ENCODE measurements at regions not wholly inside any gene's neighbourhood (a gene's known extent, or its start where the extent isn't known, plus 50 kb on each side); places are given as distances from the start of the nearest gene placed in this dataset.
"Not testable (repeated sequence)": the region's sequence is repeated elsewhere in the genome, so short reads cannot be mapped to it uniquely, and the experiment has no call there.

- DNase-seq: no peak
These were observed 513.2 kb downstream of the RNF144A start for GRCh38 chr2:7430421-7430868.

DNA sequence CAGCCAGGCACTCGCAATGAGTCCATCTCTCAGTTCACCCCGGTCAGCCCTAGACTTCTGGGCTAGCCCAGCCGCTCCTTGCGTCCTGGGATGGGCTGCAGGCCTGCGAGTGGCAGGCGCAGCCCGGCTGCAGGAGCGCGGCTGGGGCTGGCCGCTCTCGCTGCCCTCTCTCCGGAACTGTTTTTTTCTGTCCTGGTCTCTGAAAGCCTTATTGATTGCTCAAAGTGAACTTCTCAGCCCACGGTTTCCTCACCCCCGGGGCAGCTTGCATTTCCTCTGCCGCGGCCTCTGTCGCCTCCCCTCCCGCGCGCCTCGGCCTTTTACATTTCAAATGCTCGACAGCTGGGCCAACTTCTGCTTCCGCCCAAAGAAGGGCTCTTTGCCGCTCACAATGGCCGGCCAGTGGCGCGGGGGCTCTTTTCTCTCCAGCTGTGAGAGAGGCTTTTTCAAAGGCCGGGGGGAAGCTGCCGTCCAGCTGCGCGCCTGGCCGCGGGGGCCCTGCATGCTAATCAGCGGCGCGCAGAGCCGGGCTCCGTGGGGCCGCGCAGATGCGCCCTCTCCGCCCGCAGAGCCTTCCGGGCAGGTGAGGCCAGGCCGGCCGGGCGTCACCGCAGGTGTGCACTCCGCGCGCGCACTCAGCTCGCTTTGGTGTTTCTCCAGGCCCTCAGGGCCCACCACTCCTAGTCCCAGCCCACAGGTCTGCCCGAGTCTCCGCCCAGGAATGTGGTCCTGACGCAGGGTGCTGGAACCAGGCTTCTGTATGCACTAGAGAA lies 513.8 kb downstream of the RNF144A start:
- peak; percentile 57 for DNase-seq

DNA sequence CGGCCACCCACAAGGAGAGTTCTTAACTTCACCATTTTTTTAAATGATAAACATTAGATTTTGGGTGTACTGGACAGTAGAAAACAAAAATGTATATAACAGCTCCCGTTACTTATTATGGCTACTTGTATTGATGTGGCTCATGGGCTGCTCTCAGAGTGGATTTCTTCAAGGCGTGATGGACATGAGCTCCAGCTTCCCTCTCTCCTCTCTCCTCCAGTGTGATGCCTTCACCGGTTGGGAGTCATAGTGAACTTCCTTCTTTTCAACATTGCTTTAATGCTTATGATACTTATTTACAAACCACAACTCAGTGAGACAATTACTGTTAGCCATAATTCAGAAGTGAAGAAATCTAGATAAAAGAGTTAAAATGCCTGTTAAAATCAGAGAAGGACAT lies 515.2 kb downstream of the RNF144A start:
- no peak for DNase-seq

DNA sequence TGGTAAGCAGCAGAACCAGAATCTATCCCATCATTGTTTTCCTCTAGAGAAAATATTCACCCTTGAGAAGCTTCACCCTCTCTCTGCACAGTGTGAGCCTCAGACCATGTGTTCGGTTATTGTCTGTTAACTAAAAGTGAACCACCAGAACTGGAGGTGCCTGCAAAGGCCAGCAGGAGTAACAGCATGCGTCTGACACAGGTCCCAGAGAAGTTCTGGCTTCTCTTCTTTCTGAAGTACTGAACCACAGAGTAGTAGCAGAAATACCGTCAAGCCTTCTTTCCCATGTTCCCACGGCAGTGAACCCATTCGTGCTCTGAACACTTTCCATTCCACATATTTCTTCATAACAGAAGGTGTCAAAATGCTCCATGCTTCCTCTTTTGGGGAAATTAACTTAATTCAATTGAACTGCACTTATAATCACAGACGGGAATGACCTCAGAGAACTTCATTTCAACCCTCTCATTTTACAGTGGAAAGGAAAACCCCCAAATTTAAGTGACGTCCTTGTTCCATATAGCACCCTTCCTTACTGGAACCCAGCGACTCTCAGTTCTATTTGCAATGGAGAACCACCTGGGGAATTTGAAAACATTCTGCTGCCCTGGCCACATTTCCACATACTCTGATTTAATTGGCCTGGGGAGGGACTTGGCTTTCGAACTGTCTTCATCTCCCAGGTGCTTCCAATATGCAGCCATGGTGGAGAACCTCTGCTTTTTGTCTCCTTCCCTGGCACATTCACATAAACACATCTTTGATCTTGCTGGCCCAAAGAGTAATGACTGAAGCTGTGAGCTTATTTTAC lies 519.1 kb downstream of the RNF144A start:
- DNase-seq: no peak

GRCh38 chr2:7437141-7437540 lies 519.9 kb downstream of the RNF144A start:
- no peak for DNase-seq

DNA sequence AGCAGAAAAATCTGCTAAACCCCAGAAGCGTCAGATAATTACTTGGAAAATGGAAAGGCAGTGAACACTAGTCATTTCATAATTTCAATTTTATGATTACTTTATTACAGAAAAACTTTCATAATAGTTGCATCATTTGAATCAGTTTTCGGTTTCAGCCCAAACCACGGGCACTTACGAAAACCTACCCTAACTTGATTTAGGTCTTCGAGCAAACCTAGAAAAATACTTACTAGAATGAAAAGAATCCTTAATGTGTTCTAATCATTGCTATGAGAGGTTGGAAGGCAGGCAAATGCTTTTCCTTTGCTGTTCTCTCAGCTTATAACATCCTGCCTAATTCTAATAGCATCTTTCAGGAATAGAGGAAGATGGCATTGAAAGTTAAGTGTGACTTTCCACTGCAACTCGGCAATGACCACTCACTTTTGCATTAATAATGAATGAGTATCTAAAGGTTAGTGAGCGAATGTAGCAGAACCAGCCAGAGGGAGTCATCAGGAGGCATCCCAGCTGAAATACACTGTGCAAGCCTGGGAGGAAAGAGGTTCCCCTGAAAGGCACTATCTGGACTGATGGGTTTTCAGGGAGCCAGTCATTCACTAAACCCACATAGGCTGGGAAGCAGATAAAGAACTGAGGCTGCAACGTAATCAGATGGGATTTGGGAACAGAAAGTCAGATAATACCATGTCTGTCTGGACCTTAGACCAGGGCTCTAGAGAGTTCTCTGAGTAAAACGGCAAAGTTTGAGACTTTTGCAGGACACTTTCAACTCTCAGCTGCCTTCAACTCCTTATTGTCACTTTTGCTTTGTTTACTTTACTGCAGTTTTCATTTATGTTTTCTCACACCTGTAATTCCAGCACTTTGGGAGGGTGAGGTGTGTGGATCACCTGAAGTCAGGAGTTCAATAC lies 520.8 kb downstream of the RNF144A start:
- DNase-seq: no peak

- no peak for DNase-seq
These were observed 521.6 kb downstream of the RNF144A start for GRCh38 chr2:7438855-7439254.

DNA sequence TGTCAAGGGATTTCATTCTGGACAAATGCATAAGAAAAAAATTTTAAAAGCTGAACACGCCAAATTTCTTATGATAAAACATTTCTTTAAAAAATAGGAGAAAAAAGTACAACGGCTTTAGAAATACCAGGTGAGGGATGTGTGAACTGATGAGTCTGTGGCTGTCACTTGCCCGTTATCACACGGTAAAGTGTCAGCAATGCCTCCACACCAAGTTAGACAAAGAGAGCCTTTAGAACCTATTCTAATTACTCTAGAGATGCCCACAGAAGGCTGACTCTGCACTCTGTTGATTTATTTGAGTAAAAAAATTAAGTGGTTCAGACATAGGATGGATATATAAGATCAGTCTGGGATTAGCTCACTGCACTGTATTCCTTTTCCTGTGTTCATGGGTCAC lies 523.8 kb downstream of the RNF144A start:
- DNase-seq: no peak

DNA sequence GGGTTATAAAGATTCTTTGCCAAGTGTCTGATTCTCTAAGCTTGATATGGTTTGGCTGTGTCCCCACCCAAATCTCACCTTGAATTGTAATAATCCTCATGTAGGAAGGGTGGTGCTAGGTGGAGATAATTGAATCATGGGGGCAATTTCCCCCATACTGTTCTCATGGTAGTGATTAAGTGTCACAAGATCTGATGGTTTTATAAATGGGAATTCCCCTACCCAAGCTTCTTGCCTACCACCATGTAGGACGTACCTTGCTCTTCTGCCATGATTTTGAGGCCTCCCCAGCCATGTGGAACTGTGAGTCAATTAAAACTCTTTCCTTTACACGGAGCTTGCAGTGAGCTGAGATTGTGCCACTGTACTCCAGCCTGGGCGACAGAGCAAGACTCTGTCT lies 524.6 kb downstream of the RNF144A start:
- not testable (repeated sequence) for DNase-seq

DNA sequence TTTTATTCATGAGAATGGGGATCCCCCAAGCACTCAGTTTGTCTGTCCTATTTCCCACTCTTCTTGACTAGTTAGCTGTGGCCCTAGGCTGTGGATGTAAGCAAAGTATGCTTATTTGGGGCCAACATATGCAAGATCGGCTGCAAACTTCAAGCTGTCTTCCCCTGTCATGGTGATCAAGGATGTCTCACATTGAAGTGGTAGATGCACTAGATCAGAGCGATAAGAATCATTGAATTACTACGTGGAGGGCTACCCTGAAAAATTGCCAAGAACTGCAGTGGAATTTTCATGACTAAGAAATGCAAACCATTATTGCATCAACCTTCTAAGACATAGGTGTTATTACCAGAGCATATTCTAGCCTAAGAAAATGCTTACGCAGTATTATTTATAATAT lies 527.4 kb downstream of the RNF144A start:
- no peak for DNase-seq

- DNase-seq: no peak
These were observed 531.5 kb downstream of the RNF144A start for GRCh38 chr2:7448578-7449264.

DNA sequence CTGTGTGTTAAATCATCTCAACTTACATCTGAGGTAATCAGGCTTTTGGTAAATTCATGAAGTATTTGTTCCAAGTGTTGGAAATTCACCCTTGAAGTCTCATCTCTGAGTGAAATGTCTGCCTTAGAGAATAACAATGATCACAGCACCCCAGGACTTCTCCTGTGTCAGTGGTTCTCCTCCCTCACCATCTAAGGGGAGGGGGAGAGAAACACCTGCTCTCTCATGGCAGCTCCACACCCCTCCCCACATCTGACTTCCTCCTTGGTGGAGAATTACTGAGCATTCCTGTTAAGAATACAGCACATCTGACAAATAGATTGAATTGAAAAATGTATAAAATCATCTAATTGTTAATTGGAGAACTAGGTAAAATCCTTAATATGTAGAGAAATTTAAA lies 532.1 kb downstream of the RNF144A start:
- DNase-seq: no peak

- no peak for DNase-seq
These were observed 533.1 kb downstream of the RNF144A start for GRCh38 chr2:7450188-7450832.

DNA sequence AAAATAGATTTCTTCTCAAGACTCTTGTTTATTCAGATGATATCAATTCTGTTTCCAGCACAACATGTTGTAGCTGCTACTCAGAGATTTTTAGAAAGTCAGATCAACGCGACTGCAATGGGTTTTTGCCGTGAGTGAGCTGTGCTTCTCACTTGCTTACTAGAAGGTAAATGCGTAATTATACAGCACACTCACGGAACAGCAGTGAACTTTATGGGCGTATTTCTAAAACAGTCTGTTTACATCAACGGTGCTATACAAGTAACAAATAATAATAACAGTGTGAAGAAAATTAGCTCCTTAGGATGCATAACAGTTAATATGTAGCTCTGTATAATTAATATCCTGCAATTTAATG lies 533.6 kb downstream of the RNF144A start:
- no peak for DNase-seq

GRCh38 chr2:7452110-7452876 lies 535.1 kb downstream of the RNF144A start:
- no peak for DNase-seq

DNA sequence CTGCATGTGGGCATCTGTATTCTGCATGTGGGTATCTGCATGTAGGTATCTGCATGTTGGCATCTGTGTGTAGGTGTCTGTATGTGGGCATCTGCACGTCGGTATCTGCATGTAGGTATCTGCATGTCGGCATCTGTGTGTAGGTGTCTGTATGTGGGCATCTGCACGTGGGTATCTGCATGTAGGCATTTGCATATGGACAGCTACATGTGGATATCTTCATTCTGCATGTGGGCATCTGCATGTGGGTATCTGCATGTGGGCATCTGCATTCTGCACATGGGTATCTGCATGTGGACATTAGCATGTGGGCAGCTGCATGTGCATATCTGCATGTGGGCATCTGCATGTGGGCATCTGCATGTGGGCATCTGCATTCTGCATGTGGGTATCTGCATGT lies 537.4 kb downstream of the RNF144A start:
- no peak for DNase-seq

GRCh38 chr2:7456762-7457161 lies 539.5 kb downstream of the RNF144A start:
- peak; percentile 21 for DNase-seq

GRCh38 chr2:7458066-7458465 lies 540.9 kb downstream of the RNF144A start:
- no peak for DNase-seq

DNA sequence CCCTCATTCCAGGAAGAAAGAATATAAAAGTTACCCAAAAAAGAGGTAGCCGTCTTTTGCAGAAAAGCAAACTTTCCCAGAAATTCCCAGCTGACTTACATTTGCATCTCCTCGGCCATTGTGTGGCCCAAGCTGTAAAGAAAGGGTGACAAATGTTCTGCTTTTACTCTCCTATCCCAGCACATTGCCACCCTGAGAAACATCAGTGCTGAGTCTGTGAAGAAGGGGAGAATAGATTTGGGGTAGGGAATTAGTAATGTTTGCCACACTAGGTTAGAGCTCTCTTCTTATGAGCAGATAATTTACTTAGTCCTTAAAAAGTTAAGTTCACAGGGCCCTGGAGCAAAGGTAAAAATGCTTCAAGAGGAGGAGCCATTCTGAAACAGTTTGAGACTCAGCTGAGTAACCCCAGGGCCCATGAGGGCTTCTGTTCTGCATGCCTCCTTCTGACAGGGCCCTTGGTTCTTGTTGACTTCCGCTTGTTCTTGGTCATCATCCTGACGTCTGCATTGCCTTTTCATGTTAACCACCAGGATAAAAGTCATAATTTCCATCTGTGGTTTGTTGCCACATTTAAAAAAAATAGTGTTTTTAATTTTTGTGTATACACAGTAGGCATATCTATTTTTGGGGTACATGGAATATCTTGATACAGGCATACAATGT lies 550.7 kb downstream of the RNF144A start:
- no peak for DNase-seq

DNA sequence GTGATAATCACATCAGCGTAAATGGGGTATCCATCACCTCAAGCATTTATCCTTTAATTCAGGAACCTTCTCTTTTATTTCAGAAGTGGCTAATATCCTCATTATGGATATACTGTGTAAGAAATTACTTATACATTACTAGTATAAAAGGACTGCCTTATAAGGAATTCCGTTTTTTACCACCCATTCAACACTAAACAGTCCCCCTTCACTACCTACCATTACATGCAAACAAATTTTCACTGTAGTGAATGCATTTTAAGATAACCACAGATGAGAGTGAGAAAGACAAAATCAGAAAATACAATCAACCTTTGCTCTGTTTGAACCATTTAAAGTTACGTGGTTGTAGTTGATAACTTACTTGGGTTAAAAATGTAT lies 551.2 kb downstream of the RNF144A start:
- DNase-seq: no peak

Measured in left kidney (tissue), 1 donor.